HEK293T (cell line): ENCODE measurements at regions not wholly inside any gene's neighbourhood (a gene's known extent, or its start where the extent isn't known, plus 50 kb on each side); places are given as distances from the start of the nearest gene placed in this dataset.

Source experiments
- BHLHE40 ChIP-seq: fragments of 450-650 bp; IDR thresholded peaks from 2 replicates; pipeline ENCODE4 v1.6.1; 2016; ENCODE audit warnings: mild to moderate bottlenecking, moderate library complexity, borderline replicate concordance
- CTBP1 ChIP-seq: fragments of 450-650 bp; IDR thresholded peaks from 2 replicates; pipeline ENCODE4 v1.6.1; 2016; ENCODE audit warnings: borderline replicate concordance
- ELF4 ChIP-seq: fragments of 450-650 bp; IDR thresholded peaks from 2 replicates; pipeline ENCODE4 v1.6.1; 2017; ENCODE audit warnings: antibody characterized with exemption
- FOXA1 ChIP-seq: fragments of 450-650 bp; IDR thresholded peaks from 2 replicates; pipeline ENCODE4 v1.6.1; 2016; ENCODE audit warnings: mild to moderate bottlenecking
- FOXK2 ChIP-seq: fragments of 450-650 bp; IDR thresholded peaks from 2 replicates; pipeline ENCODE4 v1.6.1; 2016; ENCODE audit warnings: mild to moderate bottlenecking
- FOXM1 ChIP-seq: fragments of 450-650 bp; IDR thresholded peaks from 2 replicates; pipeline ENCODE4 v1.6.1; 2017; ENCODE audit warnings: mild to moderate bottlenecking, borderline replicate concordance
- L3MBTL2 ChIP-seq: fragments of 450-650 bp; conservative IDR thresholded peaks from 2 replicates; pipeline ENCODE4 v1.6.1; 2016; ENCODE audit warnings: mild to moderate bottlenecking
- SP1 ChIP-seq: fragments of 450-650 bp; IDR thresholded peaks from 2 replicates; pipeline ENCODE4 v1.6.1; 2017
- SUZ12 ChIP-seq: fragments of 450-650 bp; IDR thresholded peaks from 2 replicates; pipeline ENCODE4 v1.6.1; 2016; ENCODE audit warnings: mild to moderate bottlenecking
- TARDBP ChIP-seq: fragments of 450-650 bp; IDR thresholded peaks from 2 replicates; pipeline ENCODE4 v1.6.1; 2016
- ZNF384 ChIP-seq: fragments of 450-650 bp; IDR thresholded peaks from 2 replicates; pipeline ENCODE4 v1.6.1; 2016

GRCh38 chr4:115671581-115671980 is 558.2 kb upstream of the NDST4 start:
- TF ChIP-seq BHLHE40 (no peak), SP1 (no peak), FOXK2 (no peak), FOXA1 (no peak), FOXM1 (no peak), TARDBP (no peak), ZNF384 (no peak), ELF4 (no peak), SUZ12 (no peak), CTBP1 (no peak), L3MBTL2 (no peak)
